ENCODE measurements at regions not wholly inside any gene's neighbourhood (a gene's known extent, or its start where the extent isn't known, plus 50 kb on each side); places are given as distances from the start of the nearest gene placed in this dataset.

DNA sequence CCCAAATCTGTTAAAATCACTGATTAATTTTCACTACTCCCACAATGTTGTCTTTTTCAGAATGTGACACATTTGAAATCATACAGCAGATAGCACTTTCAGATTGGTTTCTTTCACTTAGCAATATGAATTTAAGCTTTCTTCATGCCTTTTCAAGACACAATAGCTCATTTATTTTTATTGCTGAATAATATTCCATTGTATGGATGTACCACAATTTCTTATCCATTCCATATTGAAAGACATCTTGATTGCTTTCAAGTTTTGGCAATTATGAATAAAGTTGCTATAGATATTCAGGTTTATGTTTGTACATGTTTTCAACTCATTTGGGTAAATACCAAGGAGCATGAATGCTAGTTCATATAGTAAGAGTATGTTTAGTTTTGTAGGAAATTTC is 2635.6 kb upstream of the PCDH20 start:
- TF ChIP-seq EP300 (IDR thresholded peaks at IDR 0.05): no peak
- TF ChIP-seq, protein P1, sequence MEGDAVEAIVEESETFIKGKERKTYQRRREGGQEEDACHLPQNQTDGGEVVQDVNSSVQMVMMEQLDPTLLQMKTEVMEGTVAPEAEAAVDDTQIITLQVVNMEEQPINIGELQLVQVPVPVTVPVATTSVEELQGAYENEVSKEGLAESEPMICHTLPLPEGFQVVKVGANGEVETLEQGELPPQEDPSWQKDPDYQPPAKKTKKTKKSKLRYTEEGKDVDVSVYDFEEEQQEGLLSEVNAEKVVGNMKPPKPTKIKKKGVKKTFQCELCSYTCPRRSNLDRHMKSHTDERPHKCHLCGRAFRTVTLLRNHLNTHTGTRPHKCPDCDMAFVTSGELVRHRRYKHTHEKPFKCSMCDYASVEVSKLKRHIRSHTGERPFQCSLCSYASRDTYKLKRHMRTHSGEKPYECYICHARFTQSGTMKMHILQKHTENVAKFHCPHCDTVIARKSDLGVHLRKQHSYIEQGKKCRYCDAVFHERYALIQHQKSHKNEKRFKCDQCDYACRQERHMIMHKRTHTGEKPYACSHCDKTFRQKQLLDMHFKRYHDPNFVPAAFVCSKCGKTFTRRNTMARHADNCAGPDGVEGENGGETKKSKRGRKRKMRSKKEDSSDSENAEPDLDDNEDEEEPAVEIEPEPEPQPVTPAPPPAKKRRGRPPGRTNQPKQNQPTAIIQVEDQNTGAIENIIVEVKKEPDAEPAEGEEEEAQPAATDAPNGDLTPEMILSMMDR (IDR thresholded peaks at IDR 0.05): no peak

Measured in suprapubic skin (tissue), 3 donors.